GM12873 (cell line): ENCODE measurements at regions not wholly inside any gene's neighbourhood (a gene's known extent, or its start where the extent isn't known, plus 50 kb on each side); places are given as distances from the start of the nearest gene placed in this dataset.

ENCODE experiments used
- CTCF ChIP-seq: IDR thresholded peaks from 2 replicates; pipeline ENCODE4 v1.5.1; 2012; ENCODE audit warnings: low read depth, mild to moderate bottlenecking, moderate library complexity, low read length, control low read depth; ENCODE audit not compliant: insufficient read depth; ENCODE audit errors: missing control alignments

- no peak for TF ChIP-seq CTCF
These were observed 160.5 kb upstream of the RND3 start for GRCh38 chr2:150647943-150648342.

- TF ChIP-seq CTCF = no peak
These were observed 159.3 kb upstream of the RND3 start for GRCh38 chr2:150646746-150647145.

GRCh38 chr2:150644298-150645067 lies 157.0 kb upstream of the RND3 start:
- no peak for TF ChIP-seq CTCF

- no peak for TF ChIP-seq CTCF
These were observed 155.8 kb upstream of the RND3 start for GRCh38 chr2:150643114-150643725.

GRCh38 chr2:150640039-150640438 lies 152.6 kb upstream of the RND3 start:
- TF ChIP-seq CTCF = no peak

- TF ChIP-seq CTCF = no peak
These were observed 151.9 kb upstream of the RND3 start for GRCh38 chr2:150639383-150639782.

GRCh38 chr2:150631236-150631821 lies 143.9 kb upstream of the RND3 start:
- TF ChIP-seq CTCF = no peak
